Choroid plexus epithelial cell (primary cell): ENCODE measurements at regions not wholly inside any gene's neighbourhood (a gene's known extent, or its start where the extent isn't known, plus 50 kb on each side); places are given as distances from the start of the nearest gene placed in this dataset.
"Not testable (repeated sequence)": the region's sequence is repeated elsewhere in the genome, so short reads cannot be mapped to it uniquely, and the experiment has no call there.

Experiments used
- DNase-seq: peaks from one replicate; pipeline ENCODE4 v3.0.0-alpha.2; 2010; ENCODE audit warnings: low read depth
- H3K4me3 ChIP-seq: 2 replicates; pipeline ENCODE4 v1.5.1; 2011; ENCODE audit warnings: low read depth, mild to moderate bottlenecking, control low read depth, low read length, moderate library complexity
- TF ChIP-seq, protein P1 (sequence below): conservative IDR thresholded peaks from 2 replicates; pipeline ENCODE4 v1.5.1; 2011; ENCODE audit warnings: low read depth, mild to moderate bottlenecking, control low read depth, inconsistent platforms, low read length, moderate library complexity

GRCh38 chr6:118367314-118367713, 180.8 kb upstream of the PLN start:
- TF ChIP-seq, protein P1, sequence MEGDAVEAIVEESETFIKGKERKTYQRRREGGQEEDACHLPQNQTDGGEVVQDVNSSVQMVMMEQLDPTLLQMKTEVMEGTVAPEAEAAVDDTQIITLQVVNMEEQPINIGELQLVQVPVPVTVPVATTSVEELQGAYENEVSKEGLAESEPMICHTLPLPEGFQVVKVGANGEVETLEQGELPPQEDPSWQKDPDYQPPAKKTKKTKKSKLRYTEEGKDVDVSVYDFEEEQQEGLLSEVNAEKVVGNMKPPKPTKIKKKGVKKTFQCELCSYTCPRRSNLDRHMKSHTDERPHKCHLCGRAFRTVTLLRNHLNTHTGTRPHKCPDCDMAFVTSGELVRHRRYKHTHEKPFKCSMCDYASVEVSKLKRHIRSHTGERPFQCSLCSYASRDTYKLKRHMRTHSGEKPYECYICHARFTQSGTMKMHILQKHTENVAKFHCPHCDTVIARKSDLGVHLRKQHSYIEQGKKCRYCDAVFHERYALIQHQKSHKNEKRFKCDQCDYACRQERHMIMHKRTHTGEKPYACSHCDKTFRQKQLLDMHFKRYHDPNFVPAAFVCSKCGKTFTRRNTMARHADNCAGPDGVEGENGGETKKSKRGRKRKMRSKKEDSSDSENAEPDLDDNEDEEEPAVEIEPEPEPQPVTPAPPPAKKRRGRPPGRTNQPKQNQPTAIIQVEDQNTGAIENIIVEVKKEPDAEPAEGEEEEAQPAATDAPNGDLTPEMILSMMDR = no peak
- DNase-seq = no peak
- H3K4me3 ChIP-seq = no peak overlapping the region

GRCh38 chr6:118370722-118371121, 177.4 kb upstream of the PLN start:
- no peak overlapping the region for H3K4me3 ChIP-seq
- TF ChIP-seq, protein P1 = no peak
- DNase-seq = no peak

DNA sequence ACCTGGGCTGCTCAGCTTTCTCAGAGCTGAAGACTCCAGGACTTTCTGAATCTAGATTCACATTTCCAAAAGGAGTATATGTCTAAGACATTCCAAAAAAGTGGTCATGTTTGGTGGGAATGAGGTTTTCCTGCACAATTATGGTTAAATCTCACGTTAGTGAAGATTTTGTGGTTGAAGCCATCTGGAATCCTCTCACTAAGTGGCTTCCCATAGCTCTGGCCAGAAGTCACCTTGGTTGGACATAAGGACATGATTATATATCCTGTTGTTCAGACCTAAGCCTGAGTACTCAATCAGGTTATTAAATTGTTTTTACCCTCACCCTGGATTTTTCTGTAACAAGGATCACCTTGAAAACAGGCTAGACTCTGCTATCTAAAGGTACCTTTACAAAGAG, 176.1 kb upstream of the PLN start:
- no peak overlapping the region for H3K4me3 ChIP-seq
- TF ChIP-seq, protein P1 = no peak
- no peak for DNase-seq

GRCh38 chr6:118372413-118372812, 175.7 kb upstream of the PLN start:
- H3K4me3 ChIP-seq = no peak overlapping the region
- DNase-seq = peak; percentile 47
- TF ChIP-seq, protein P1 = no peak

DNA sequence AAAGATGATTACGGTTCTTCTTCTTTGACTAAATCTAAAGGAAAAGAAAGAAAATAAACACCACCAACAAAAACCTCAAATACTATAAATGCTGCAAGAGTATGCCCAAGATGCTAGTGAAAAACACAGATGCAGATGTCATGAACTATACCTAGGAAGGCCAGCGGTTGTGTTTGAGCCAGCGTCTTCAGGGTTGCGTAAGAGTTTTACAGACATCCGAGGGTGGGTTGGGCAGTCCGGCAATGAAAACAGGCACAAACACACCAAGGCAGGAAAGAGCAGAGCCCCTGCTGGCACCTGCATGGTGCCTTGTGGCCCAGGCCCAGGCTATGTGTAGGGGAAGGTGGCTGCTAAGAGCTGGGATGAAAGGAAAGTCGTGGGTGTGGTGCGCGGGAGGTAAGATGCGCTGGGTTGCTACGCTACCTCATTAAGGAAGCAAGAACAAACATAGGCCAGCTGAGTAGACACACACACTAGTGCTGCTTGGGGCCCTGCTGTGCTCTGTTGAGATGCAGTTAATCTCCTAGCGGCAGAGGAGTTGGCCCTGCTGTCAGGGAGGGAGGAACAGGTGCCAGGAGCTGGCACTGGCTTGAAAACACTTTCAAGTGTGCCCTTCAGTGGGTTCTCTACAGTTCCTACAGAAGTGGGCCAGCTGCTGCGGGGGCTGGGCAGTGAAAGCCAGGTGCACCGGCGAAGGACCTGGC, 170.2 kb upstream of the PLN start:
- TF ChIP-seq, protein P1 = no peak
- H3K4me3 ChIP-seq = no peak overlapping the region
- no peak for DNase-seq

- not testable (repeated sequence) for H3K4me3 ChIP-seq, DNase-seq
Observed at GRCh38 chr6:118380620-118381019, 167.5 kb upstream of the PLN start.

- TF ChIP-seq, protein P1 = no peak
- no peak for DNase-seq
- no peak overlapping the region for H3K4me3 ChIP-seq
Observed at GRCh38 chr6:118382126-118382525, 166.0 kb upstream of the PLN start.
